HL-60/S4 treated with retinoic acid at 250 ng/mL for 4 days and 3 days (cell line): ENCODE measurements at regions not wholly inside any gene's neighbourhood (a gene's known extent, or its start where the extent isn't known, plus 50 kb on each side); places are given as distances from the start of the nearest gene placed in this dataset.
"Not testable (repeated sequence)": the region's sequence is repeated elsewhere in the genome, so short reads cannot be mapped to it uniquely, and the experiment has no call there.

ENCODE experiments used
- in situ Hi-C: fragments of 300-500 bp; cut with MboI; formaldehyde crosslinking; loops from 2 replicates; pipeline ENCODE4 v1.7.0; 2022; ENCODE audit warnings: low sequenced_read_pairs

- in situ Hi-C loops = no loop called here
Observed at GRCh38 chr16:63481060-63481459, 1444.8 kb upstream of the CDH8 start.

- in situ Hi-C loops = no loop called here
Observed at GRCh38 chr16:63473725-63474124, 1437.5 kb upstream of the CDH8 start.

GRCh38 chr16:63467513-63467912 lies 1431.3 kb upstream of the CDH8 start:
- in situ Hi-C loops = no loop called here

GRCh38 chr16:63462316-63462715 lies 1426.1 kb upstream of the CDH8 start:
- in situ Hi-C loops = no loop called here

GRCh38 chr16:63461248-63461841 lies 1425.1 kb upstream of the CDH8 start:
- in situ Hi-C loops = no loop called here

- in situ Hi-C loops = no loop called here
Observed at GRCh38 chr16:63458846-63459245, 1422.6 kb upstream of the CDH8 start.

GRCh38 chr16:63457869-63458268 lies 1421.6 kb upstream of the CDH8 start:
- in situ Hi-C loops = no loop called here

GRCh38 chr16:63453261-63453660 lies 1417.0 kb upstream of the CDH8 start:
- in situ Hi-C loops = no loop called here

- in situ Hi-C loops = no loop called here
Observed at GRCh38 chr16:63447121-63447520, 1410.9 kb upstream of the CDH8 start.

- in situ Hi-C loops = no loop called here
Observed at GRCh38 chr16:63442246-63442645, 1406.0 kb upstream of the CDH8 start.

GRCh38 chr16:63426275-63426870 lies 1390.1 kb upstream of the CDH8 start:
- in situ Hi-C loops = no loop called here

GRCh38 chr16:63422715-63423114 lies 1386.5 kb upstream of the CDH8 start:
- in situ Hi-C loops = no loop called here

- in situ Hi-C loops = no loop called here
Observed at GRCh38 chr16:63416712-63417111, 1380.5 kb upstream of the CDH8 start.

GRCh38 chr16:63415014-63415413 lies 1378.8 kb upstream of the CDH8 start:
- in situ Hi-C loops = no loop called here

GRCh38 chr16:63410594-63410993 lies 1374.4 kb upstream of the CDH8 start:
- in situ Hi-C loops = no loop called here

- in situ Hi-C loops = no loop called here
Observed at GRCh38 chr16:63403792-63404191, 1367.6 kb upstream of the CDH8 start.

- in situ Hi-C loops = not testable (repeated sequence)
Observed at GRCh38 chr16:63388277-63388676, 1352.0 kb upstream of the CDH8 start.

- in situ Hi-C loops = no loop called here
Observed at GRCh38 chr16:63385714-63386432, 1349.6 kb upstream of the CDH8 start.

GRCh38 chr16:63373744-63374143 lies 1337.5 kb upstream of the CDH8 start:
- in situ Hi-C loops = no loop called here

- in situ Hi-C loops = no loop called here
Observed at GRCh38 chr16:63372815-63373214, 1336.6 kb upstream of the CDH8 start.

- in situ Hi-C loops = no loop called here
Observed at GRCh38 chr16:63372283-63372682, 1336.0 kb upstream of the CDH8 start.

GRCh38 chr16:63365649-63366304 lies 1329.5 kb upstream of the CDH8 start:
- in situ Hi-C loops = no loop called here
